ENCODE measurements at regions not wholly inside any gene's neighbourhood (a gene's known extent, or its start where the extent isn't known, plus 50 kb on each side); places are given as distances from the start of the nearest gene placed in this dataset.

- TF ChIP-seq ZNF274 (IDR thresholded peaks at IDR 0.05; ENCODE audit: low read depth, low read length) (no peak), YY1 (IDR thresholded peaks at IDR 0.05; ENCODE audit: insufficient read depth, insufficient read length) (no peak), SUZ12 (IDR thresholded peaks at IDR 0.05; ENCODE audit: extremely low read depth, insufficient read depth, insufficient read length) (no peak)
Measured at GRCh38 chr13:65240773-65241172, 1989.4 kb downstream of the PCDH9 start.
